ENCODE measurements at regions not wholly inside any gene's neighbourhood (a gene's known extent, or its start where the extent isn't known, plus 50 kb on each side); places are given as distances from the start of the nearest gene placed in this dataset.

GRCh38 chr18:34600158-34600557 lies 109.9 kb upstream of the DTNA start:
- no peak for ATAC-seq (ENCODE audit: low read depth in 2 of 2)
- no peaks in the 10 kb centered on the region for H3K4me1 Mint-ChIP-seq

GRCh38 chr18:34600874-34601656 lies 109.0 kb upstream of the DTNA start:
- H3K4me1 ChIP-seq (ENCODE audit: control insufficient read depth, insufficient read depth, low read length, poor library complexity, severe bottlenecking), result no peaks in the 10 kb centered on the region
- no peak overlapping the region for H3K4me3 Mint-ChIP-seq
- H3K27me3 ChIP-seq (ENCODE audit: control insufficient read depth, insufficient read depth, low read length), result no peaks in the 10 kb centered on the region
- H3K27me3 Mint-ChIP-seq, result no peaks in the 10 kb centered on the region
- ATAC-seq (ENCODE audit: low read depth in 2 of 2), result no peak
- H3K27ac ChIP-seq (ENCODE audit: insufficient read depth, low read length, poor library complexity, severe bottlenecking), result no peak overlapping the region
- peaks cover 0 to 5% (median 0%) of the 10 kb centered on the region in 7 donors for H3K9me3 Mint-ChIP-seq
- no peaks in the 10 kb centered on the region for H3K9me3 ChIP-seq (ENCODE audit: control insufficient read depth in 2 of 2, low read length in 2 of 2)
- H3K36me3 Mint-ChIP-seq, result no peaks in the 10 kb centered on the region
- no peak for DNase-seq
- no peak overlapping the region for H3K4me3 ChIP-seq (ENCODE audit: low read depth, low read length)
- no peak overlapping the region for H3K27ac Mint-ChIP-seq
- no peaks in the 10 kb centered on the region for H3K36me3 ChIP-seq (ENCODE audit: control insufficient read depth, insufficient read depth, low read length)
- H3K4me1 Mint-ChIP-seq, result no peaks in the 10 kb centered on the region

More at GRCh38 chr18:34600158-34600557, 109.9 kb upstream of the DTNA start:
- Mint-ChIP-seq H3K9me3 (peaks cover 0 to 5% (median 0%) of the 10 kb centered on the region in 7 donors), H3K4me3 (no peak overlapping the region), H3K36me3 (no peaks in the 10 kb centered on the region), H3K27me3 (no peaks in the 10 kb centered on the region), H3K27ac (no peak overlapping the region)
- no peak for DNase-seq
- Histone ChIP-seq H3K9me3 (ENCODE audit: control insufficient read depth in 2 of 2, low read length in 2 of 2) (no peaks in the 10 kb centered on the region), H3K27ac (ENCODE audit: insufficient read depth, low read length, poor library complexity, severe bottlenecking) (no peak overlapping the region), H3K4me3 (ENCODE audit: low read depth, low read length) (no peak overlapping the region), H3K27me3 (ENCODE audit: control insufficient read depth, insufficient read depth, low read length) (no peaks in the 10 kb centered on the region), H3K4me1 (ENCODE audit: control insufficient read depth, insufficient read depth, low read length, poor library complexity, severe bottlenecking) (no peaks in the 10 kb centered on the region), H3K36me3 (ENCODE audit: control insufficient read depth, insufficient read depth, low read length) (no peaks in the 10 kb centered on the region)

- no peaks in the 10 kb centered on the region for H3K27me3 ChIP-seq (ENCODE audit: control insufficient read depth, insufficient read depth, low read length)
- Mint-ChIP-seq H3K9me3 (peaks cover 0 to 4% (median 2%) of the 10 kb centered on the region in 7 donors), H3K27me3 (no peaks in the 10 kb centered on the region), H3K36me3 (no peaks in the 10 kb centered on the region), H3K27ac (no peak overlapping the region), H3K4me1 (no peaks in the 10 kb centered on the region), H3K4me3 (no peak overlapping the region)
- H3K4me1 ChIP-seq (ENCODE audit: control insufficient read depth, insufficient read depth, low read length, poor library complexity, severe bottlenecking), result no peaks in the 10 kb centered on the region
- H3K9me3 ChIP-seq (ENCODE audit: control insufficient read depth in 2 of 2, low read length in 2 of 2), result no peaks in the 10 kb centered on the region
- ATAC-seq (ENCODE audit: low read depth in 2 of 2) (no peak), DNase-seq (no peak)
- H3K4me3 ChIP-seq (ENCODE audit: low read depth, low read length), result no peak overlapping the region
- no peaks in the 10 kb centered on the region for H3K36me3 ChIP-seq (ENCODE audit: control insufficient read depth, insufficient read depth, low read length)
- H3K27ac ChIP-seq (ENCODE audit: insufficient read depth, low read length, poor library complexity, severe bottlenecking), result no peak overlapping the region
Observed at GRCh38 chr18:34604591-34604990, 105.5 kb upstream of the DTNA start.

DNA sequence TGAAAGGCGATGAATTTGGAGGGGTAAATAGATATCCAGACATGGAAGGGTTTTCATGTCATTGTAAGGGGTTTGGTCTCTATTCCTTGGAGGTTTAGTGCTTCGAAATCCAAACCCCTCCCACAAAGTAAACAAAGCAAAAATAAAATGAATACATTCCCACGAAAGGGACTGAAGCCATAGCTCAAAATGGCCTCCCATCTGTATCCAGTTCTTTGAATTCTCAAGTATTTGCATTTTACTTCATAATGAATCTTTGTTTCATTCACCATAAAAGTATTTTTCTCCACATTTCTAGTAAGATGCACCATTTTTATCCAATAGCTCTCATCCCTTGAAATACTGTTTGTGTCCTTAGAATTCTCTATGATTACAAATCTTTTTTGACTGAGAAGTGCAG lies 103.2 kb upstream of the DTNA start:
- H3K4me1 Mint-ChIP-seq, result no peaks in the 10 kb centered on the region
- H3K9me3 Mint-ChIP-seq, result peaks cover 0 to 6% (median 2%) of the 10 kb centered on the region in 7 donors
- Histone ChIP-seq H3K4me1 (ENCODE audit: control insufficient read depth, insufficient read depth, low read length, poor library complexity, severe bottlenecking) (no peaks in the 10 kb centered on the region), H3K27me3 (ENCODE audit: control insufficient read depth, insufficient read depth, low read length) (no peaks in the 10 kb centered on the region), H3K36me3 (ENCODE audit: control insufficient read depth, insufficient read depth, low read length) (no peaks in the 10 kb centered on the region), H3K27ac (ENCODE audit: insufficient read depth, low read length, poor library complexity, severe bottlenecking) (no peak overlapping the region), H3K9me3 (ENCODE audit: control insufficient read depth in 2 of 2, low read length in 2 of 2) (no peaks in the 10 kb centered on the region), H3K4me3 (ENCODE audit: low read depth, low read length) (no peak overlapping the region)
- no peaks in the 10 kb centered on the region for H3K27me3 Mint-ChIP-seq
- H3K4me3 Mint-ChIP-seq, result no peak overlapping the region
- ATAC-seq (ENCODE audit: low read depth in 2 of 2) (no peak), DNase-seq (no peak)
- H3K36me3 Mint-ChIP-seq, result no peaks in the 10 kb centered on the region
- H3K27ac Mint-ChIP-seq, result no peak overlapping the region

GRCh38 chr18:34608064-34608463 lies 102.0 kb upstream of the DTNA start:
- H3K27ac ChIP-seq (ENCODE audit: insufficient read depth, low read length, poor library complexity, severe bottlenecking), result no peak overlapping the region
- H3K27me3 ChIP-seq (ENCODE audit: control insufficient read depth, insufficient read depth, low read length), result no peaks in the 10 kb centered on the region
- H3K27me3 Mint-ChIP-seq, result no peaks in the 10 kb centered on the region
- peaks cover 0 to 9% (median 2%) of the 10 kb centered on the region in 7 donors for H3K9me3 Mint-ChIP-seq
- no peak overlapping the region for H3K27ac Mint-ChIP-seq
- H3K4me1 ChIP-seq (ENCODE audit: control insufficient read depth, insufficient read depth, low read length, poor library complexity, severe bottlenecking), result no peaks in the 10 kb centered on the region
- DNase-seq (no peak), ATAC-seq (ENCODE audit: low read depth in 2 of 2) (no peak)
- H3K36me3 ChIP-seq (ENCODE audit: control insufficient read depth, insufficient read depth, low read length), result no peaks in the 10 kb centered on the region
- H3K4me3 ChIP-seq (ENCODE audit: low read depth, low read length), result no peak overlapping the region
- H3K4me3 Mint-ChIP-seq, result no peak overlapping the region
- H3K4me1 Mint-ChIP-seq, result no peaks in the 10 kb centered on the region
- H3K9me3 ChIP-seq (ENCODE audit: control insufficient read depth in 2 of 2, low read length in 2 of 2), result no peaks in the 10 kb centered on the region
- no peaks in the 10 kb centered on the region for H3K36me3 Mint-ChIP-seq

GRCh38 chr18:34609986-34610648 lies 100.0 kb upstream of the DTNA start:
- H3K27me3 ChIP-seq (ENCODE audit: control insufficient read depth, insufficient read depth, low read length), result no peaks in the 10 kb centered on the region
- no peaks in the 10 kb centered on the region for H3K36me3 ChIP-seq (ENCODE audit: control insufficient read depth, insufficient read depth, low read length)
- no peaks in the 10 kb centered on the region for H3K9me3 ChIP-seq (ENCODE audit: control insufficient read depth in 2 of 2, low read length in 2 of 2)
- no peak overlapping the region for H3K4me3 Mint-ChIP-seq
- H3K36me3 Mint-ChIP-seq, result no peaks in the 10 kb centered on the region
- no peak overlapping the region for H3K4me3 ChIP-seq (ENCODE audit: low read depth, low read length)
- no peak overlapping the region for H3K27ac Mint-ChIP-seq
- H3K27ac ChIP-seq (ENCODE audit: insufficient read depth, low read length, poor library complexity, severe bottlenecking), result no peak overlapping the region
- ATAC-seq (ENCODE audit: low read depth in 2 of 2) (no peak), DNase-seq (no peak)
- H3K4me1 Mint-ChIP-seq, result no peaks in the 10 kb centered on the region
- peaks cover 0 to 9% (median 6%) of the 10 kb centered on the region in 7 donors for H3K9me3 Mint-ChIP-seq
- H3K4me1 ChIP-seq (ENCODE audit: control insufficient read depth, insufficient read depth, low read length, poor library complexity, severe bottlenecking), result no peaks in the 10 kb centered on the region
- H3K27me3 Mint-ChIP-seq, result no peaks in the 10 kb centered on the region

DNA sequence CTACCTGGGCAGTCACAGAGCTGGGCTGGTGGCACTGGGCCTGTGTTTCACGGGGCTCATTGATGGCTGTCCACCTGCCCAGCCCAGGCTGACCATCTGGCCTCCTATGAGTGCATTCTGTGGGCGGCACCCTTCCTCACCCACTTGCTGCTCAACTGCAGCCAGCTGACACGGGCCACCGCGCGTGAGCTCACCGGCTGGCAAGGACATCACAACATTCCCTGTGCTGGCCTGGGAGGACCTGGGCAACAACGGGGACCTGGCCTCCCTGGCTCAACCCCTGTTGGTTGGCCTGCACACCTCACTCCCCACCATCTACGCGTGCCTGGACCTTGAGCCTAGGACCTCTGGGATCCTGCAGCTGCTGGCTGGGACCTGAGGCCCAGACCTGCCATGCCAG lies 98.2 kb upstream of the DTNA start:
- Mint-ChIP-seq H3K27me3 (no peaks in the 10 kb centered on the region), H3K4me1 (no peaks in the 10 kb centered on the region), H3K9me3 (peaks cover 2 to 10% (median 5%) of the 10 kb centered on the region in 7 donors), H3K27ac (no peak overlapping the region), H3K36me3 (no peaks in the 10 kb centered on the region), H3K4me3 (no peak overlapping the region)
- H3K27me3 ChIP-seq (ENCODE audit: control insufficient read depth, insufficient read depth, low read length), result no peaks in the 10 kb centered on the region
- H3K4me3 ChIP-seq (ENCODE audit: low read depth, low read length), result no peak overlapping the region
- H3K4me1 ChIP-seq (ENCODE audit: control insufficient read depth, insufficient read depth, low read length, poor library complexity, severe bottlenecking), result no peaks in the 10 kb centered on the region
- no peak overlapping the region for H3K27ac ChIP-seq (ENCODE audit: insufficient read depth, low read length, poor library complexity, severe bottlenecking)
- H3K9me3 ChIP-seq (ENCODE audit: control insufficient read depth in 2 of 2, low read length in 2 of 2), result no peaks in the 10 kb centered on the region
- H3K36me3 ChIP-seq (ENCODE audit: control insufficient read depth, insufficient read depth, low read length), result no peaks in the 10 kb centered on the region
- DNase-seq (no peak), ATAC-seq (ENCODE audit: low read depth in 2 of 2) (no peak)

Measured in CD4-positive, CD25-positive, alpha-beta regulatory T cell (primary cell).